ENCODE measurements at regions not wholly inside any gene's neighbourhood (a gene's known extent, or its start where the extent isn't known, plus 50 kb on each side); places are given as distances from the start of the nearest gene placed in this dataset.

DNA sequence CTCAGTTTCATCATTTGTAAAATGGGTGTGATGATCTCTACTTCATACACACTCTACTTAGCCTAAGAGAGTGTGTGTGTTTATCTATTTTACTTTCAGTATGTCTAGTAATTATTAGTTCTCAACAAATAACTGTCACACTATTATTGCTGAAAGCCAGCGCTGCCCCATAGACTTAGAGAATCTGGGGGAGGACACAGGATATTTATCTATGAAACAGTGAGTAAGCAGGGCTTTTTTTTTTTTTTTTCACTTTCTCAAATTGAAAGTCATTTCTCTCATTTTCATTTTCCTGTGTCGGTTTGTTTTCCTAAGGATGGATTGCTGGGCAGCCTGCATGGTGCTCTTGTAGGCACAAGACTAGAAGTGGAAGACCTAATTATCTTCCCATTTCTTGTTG is 248.4 kb upstream of the RPS23 start:
- DNase-seq (ENCODE audit: low spot score) = no peak
- Histone ChIP-seq H3K27ac (ENCODE audit: extremely low read length, insufficient read depth, low read length) (no peak overlapping the region), H3K27me3 (ENCODE audit: control insufficient read depth in 1 of 2, insufficient read depth in 2 of 2, low read length in 2 of 2) (no peaks in the 10 kb centered on the region), H2AFZ (ENCODE audit: low read length) (no peak overlapping the region), H3K36me3 (replicated peaks in 1 of 2; ENCODE audit: control insufficient read depth in 1 of 2, insufficient read depth in 2 of 2, low read length in 2 of 2) (no peaks in the 10 kb centered on the region), H3K9ac (ENCODE audit: insufficient read depth, low read depth, low read length) (no peak overlapping the region), H4K20me1 (ENCODE audit: insufficient read depth, low read length) (no peaks in the 10 kb centered on the region), H3K79me2 (ENCODE audit: insufficient read depth, low read length) (no peaks in the 10 kb centered on the region), H3K4me2 (ENCODE audit: low read depth, low read length) (no peak overlapping the region), H3K4me1 (ENCODE audit: insufficient read depth, low read length) (peaks cover 27% of the 10 kb centered on the region), H3K4me3 (replicated peaks in 1 of 3; ENCODE audit: insufficient read depth in 1 of 3, low read depth in 2 of 3, low read length in 3 of 3) (no peak overlapping the region), H3K9me3 (ENCODE audit: low read length) (peaks cover 11% of the 10 kb centered on the region; the same call in 1 of the 2 replicates)
- ChIA-PET POLR2A (no interaction called here), CTCF (ENCODE audit: low intra/inter-chr PET ratio, low total read pairs) (no interaction called here)
- TF ChIP-seq ZNF598 (CRISPR knock-in tag; IDR thresholded peaks at IDR 0.05; ENCODE audit: borderline replicate concordance) (no peak), THAP11 (CRISPR knock-in tag; IDR thresholded peaks at IDR 0.05) (no peak), ZNF44 (CRISPR knock-in tag; IDR thresholded peaks at IDR 0.05) (no peak), JUN (CRISPR knock-in tag; IDR thresholded peaks at IDR 0.05) (no peak)
- TF ChIP-seq, protein P1, sequence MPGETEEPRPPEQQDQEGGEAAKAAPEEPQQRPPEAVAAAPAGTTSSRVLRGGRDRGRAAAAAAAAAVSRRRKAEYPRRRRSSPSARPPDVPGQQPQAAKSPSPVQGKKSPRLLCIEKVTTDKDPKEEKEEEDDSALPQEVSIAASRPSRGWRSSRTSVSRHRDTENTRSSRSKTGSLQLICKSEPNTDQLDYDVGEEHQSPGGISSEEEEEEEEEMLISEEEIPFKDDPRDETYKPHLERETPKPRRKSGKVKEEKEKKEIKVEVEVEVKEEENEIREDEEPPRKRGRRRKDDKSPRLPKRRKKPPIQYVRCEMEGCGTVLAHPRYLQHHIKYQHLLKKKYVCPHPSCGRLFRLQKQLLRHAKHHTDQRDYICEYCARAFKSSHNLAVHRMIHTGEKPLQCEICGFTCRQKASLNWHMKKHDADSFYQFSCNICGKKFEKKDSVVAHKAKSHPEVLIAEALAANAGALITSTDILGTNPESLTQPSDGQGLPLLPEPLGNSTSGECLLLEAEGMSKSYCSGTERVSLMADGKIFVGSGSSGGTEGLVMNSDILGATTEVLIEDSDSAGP (CRISPR knock-in tag; IDR thresholded peaks at IDR 0.05; ENCODE audit: borderline replicate concordance) = no peak
- in situ Hi-C loops (cut with HindIII; ENCODE audit: extremely low pct_ligation_motif_present, low pct_unique_long_range_greater_than_20kb) = no loop called here
- WGBS (ENCODE audit: low lambda C conversion rate) = 81% methylated on average over 2 of the region's 2 CpGs
- no peak for FAIRE-seq
- no peak for ATAC-seq
- intact Hi-C loops (cut with micrococcal nuclease; ENCODE audit: unreplicated experiment) = loop anchor here (10.0 kb wide), 1 partner anchor 172 kb away; no protein-coding TSS in a partner anchor
- no TSS peak for BruUV-seq (replicated peaks)

DNA sequence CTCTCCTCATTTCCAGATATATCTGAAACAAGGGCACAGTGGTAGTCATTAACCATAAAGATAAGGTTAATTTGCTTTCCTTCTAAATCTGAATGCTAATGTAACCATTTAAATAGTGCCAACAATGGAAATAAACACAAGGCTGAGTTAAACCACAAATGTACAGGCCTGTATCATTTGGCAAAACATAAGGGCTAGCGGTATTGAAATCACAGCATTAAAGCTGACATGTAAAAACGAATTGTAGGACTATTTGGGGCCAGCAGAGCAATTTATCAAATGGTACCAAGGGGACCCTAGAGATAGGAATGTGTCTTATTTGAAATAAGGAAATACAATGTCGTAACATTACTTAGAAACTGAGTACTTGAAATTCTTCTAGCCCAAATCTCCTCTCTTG is 247.5 kb upstream of the RPS23 start:
- ChIA-PET CTCF (ENCODE audit: low intra/inter-chr PET ratio, low total read pairs) (no interaction called here), POLR2A (no interaction called here)
- peaks cover 8% of the 10 kb centered on the region; the same call in 1 of the 2 replicates for H3K9me3 ChIP-seq (ENCODE audit: low read length)
- no peaks in the 10 kb centered on the region for H3K27me3 ChIP-seq (ENCODE audit: control insufficient read depth in 1 of 2, insufficient read depth in 2 of 2, low read length in 2 of 2)
- intact Hi-C loops (cut with micrococcal nuclease; ENCODE audit: unreplicated experiment) (loop anchor here (10.0 kb wide), 1 partner anchor 171 kb away; no protein-coding TSS in a partner anchor), in situ Hi-C loops (cut with HindIII; ENCODE audit: extremely low pct_ligation_motif_present, low pct_unique_long_range_greater_than_20kb) (no loop called here)
- H4K20me1 ChIP-seq (ENCODE audit: insufficient read depth, low read length) = no peaks in the 10 kb centered on the region
- ATAC-seq (no peak), FAIRE-seq (no peak), DNase-seq (ENCODE audit: low spot score) (no peak)
- no peak overlapping the region for H3K9ac ChIP-seq (ENCODE audit: insufficient read depth, low read depth, low read length)
- peaks cover 34% of the 10 kb centered on the region for H3K4me1 ChIP-seq (ENCODE audit: insufficient read depth, low read length)
- no peaks in the 10 kb centered on the region for H3K36me3 ChIP-seq (replicated peaks in 1 of 2; ENCODE audit: control insufficient read depth in 1 of 2, insufficient read depth in 2 of 2, low read length in 2 of 2)
- no peak overlapping the region for H3K4me2 ChIP-seq (ENCODE audit: low read depth, low read length)
- no peaks in the 10 kb centered on the region for H3K79me2 ChIP-seq (ENCODE audit: insufficient read depth, low read length)
- H3K27ac ChIP-seq (ENCODE audit: extremely low read length, insufficient read depth, low read length) = no peak overlapping the region
- no peak overlapping the region for H3K4me3 ChIP-seq (replicated peaks in 1 of 3; ENCODE audit: insufficient read depth in 1 of 3, low read depth in 2 of 3, low read length in 3 of 3)
- 45% methylated on average over 3 of the region's 3 CpGs for WGBS (ENCODE audit: low lambda C conversion rate)
- H2AFZ ChIP-seq (ENCODE audit: low read length) = no peak overlapping the region
- TF ChIP-seq ZNF652 (CRISPR knock-in tag; IDR thresholded peaks at IDR 0.05; ENCODE audit: borderline replicate concordance, low read depth) = no peak
- no peak for TF ChIP-seq KDM5A (IDR thresholded peaks at IDR 0.05; ENCODE audit: borderline replicate concordance, low read length)
- no peak for TF ChIP-seq KMT2B (CRISPR knock-in tag; IDR thresholded peaks at IDR 0.05)
- TF ChIP-seq ZNF207 (IDR thresholded peaks at IDR 0.05; ENCODE audit: borderline replicate concordance) = no peak
- TF ChIP-seq ZNF570 (CRISPR knock-in tag; IDR thresholded peaks at IDR 0.05; ENCODE audit: borderline replicate concordance) = no peak
- no peak for TF ChIP-seq REL (CRISPR knock-in tag; conservative IDR thresholded peaks at IDR 0.05)
- TF ChIP-seq, protein P2, sequence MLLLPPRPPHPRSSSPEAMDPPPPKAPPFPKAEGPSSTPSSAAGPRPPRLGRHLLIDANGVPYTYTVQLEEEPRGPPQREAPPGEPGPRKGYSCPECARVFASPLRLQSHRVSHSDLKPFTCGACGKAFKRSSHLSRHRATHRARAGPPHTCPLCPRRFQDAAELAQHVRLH (CRISPR knock-in tag; IDR thresholded peaks at IDR 0.05; ENCODE audit: borderline replicate concordance, low read depth) = no peak
- no peak for TF ChIP-seq LCORL (IDR thresholded peaks at IDR 0.05)
- TF ChIP-seq LCORL (CRISPR knock-in tag; IDR thresholded peaks at IDR 0.05) = no peak
- no peak for TF ChIP-seq TAF15 (IDR thresholded peaks at IDR 0.05; ENCODE audit: low read depth, low read length, poor library complexity, severe bottlenecking)
- TF ChIP-seq, protein P3, sequence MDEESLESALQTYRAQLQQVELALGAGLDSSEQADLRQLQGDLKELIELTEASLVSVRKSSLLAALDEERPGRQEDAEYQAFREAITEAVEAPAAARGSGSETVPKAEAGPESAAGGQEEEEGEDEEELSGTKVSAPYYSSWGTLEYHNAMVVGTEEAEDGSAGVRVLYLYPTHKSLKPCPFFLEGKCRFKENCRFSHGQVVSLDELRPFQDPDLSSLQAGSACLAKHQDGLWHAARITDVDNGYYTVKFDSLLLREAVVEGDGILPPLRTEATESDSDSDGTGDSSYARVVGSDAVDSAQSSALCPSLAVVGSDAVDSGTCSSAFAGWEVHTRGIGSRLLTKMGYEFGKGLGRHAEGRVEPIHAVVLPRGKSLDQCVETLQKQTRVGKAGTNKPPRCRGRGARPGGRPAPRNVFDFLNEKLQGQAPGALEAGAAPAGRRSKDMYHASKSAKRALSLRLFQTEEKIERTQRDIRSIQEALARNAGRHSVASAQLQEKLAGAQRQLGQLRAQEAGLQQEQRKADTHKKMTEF (CRISPR knock-in tag; IDR thresholded peaks at IDR 0.05) = no peak
- no TSS peak for BruUV-seq (replicated peaks)

Data from HepG2 (cell line).